Stimulated activated CD4-positive, alpha-beta T cell treated with anti-CD3 and anti-CD28 coated beads, Interleukin-1b, Interleukin-23, amount 100 ng/mL, for 24 hours (primary cell): ENCODE measurements at regions not wholly inside any gene's neighbourhood (a gene's known extent, or its start where the extent isn't known, plus 50 kb on each side); places are given as distances from the start of the nearest gene placed in this dataset.
"Not testable (repeated sequence)": the region's sequence is repeated elsewhere in the genome, so short reads cannot be mapped to it uniquely, and the experiment has no call there.

Experiments
- DNase-seq, 4 experiments: peaks; one replicate each; pipeline ENCODE4 v3.0.0-alpha.2; 2020; ENCODE audit warnings: low read depth in 4 of 4, low spot score in 1 of 4

- no peak for DNase-seq
Observed at GRCh38 chr2:17363846-17364245, 154.4 kb downstream of the RAD51AP2 start.

GRCh38 chr2:17362956-17363355 is 155.3 kb downstream of the RAD51AP2 start:
- DNase-seq: no peak

- DNase-seq: no peak
Observed at GRCh38 chr2:17355608-17356329, 162.5 kb downstream of the RAD51AP2 start.

- no peak for DNase-seq
Observed at GRCh38 chr2:17353263-17353662, 165.0 kb downstream of the RAD51AP2 start.

- DNase-seq: not testable (repeated sequence)
Observed at GRCh38 chr2:17342692-17343091, 175.5 kb downstream of the RAD51AP2 start.

- no peak for DNase-seq
Observed at GRCh38 chr2:17337507-17337906, 180.7 kb downstream of the RAD51AP2 start.

GRCh38 chr2:17336458-17336857 is 181.8 kb downstream of the RAD51AP2 start:
- no peak for DNase-seq

GRCh38 chr2:17334300-17334699 is 183.9 kb downstream of the RAD51AP2 start:
- no peak for DNase-seq

- DNase-seq: no peak
Observed at GRCh38 chr2:17331636-17332035, 186.6 kb downstream of the RAD51AP2 start.

GRCh38 chr2:17328161-17328560 is 190.1 kb downstream of the RAD51AP2 start:
- no peak for DNase-seq

- no peak for DNase-seq
Observed at GRCh38 chr2:17327649-17328048, 190.6 kb downstream of the RAD51AP2 start.

GRCh38 chr2:17326717-17327116 is 191.5 kb downstream of the RAD51AP2 start:
- no peak for DNase-seq

GRCh38 chr2:17323697-17324096 is 194.5 kb downstream of the RAD51AP2 start:
- no peak for DNase-seq

GRCh38 chr2:17322461-17322860 is 195.8 kb downstream of the RAD51AP2 start:
- no peak for DNase-seq

- no peak for DNase-seq
Observed at GRCh38 chr2:17319090-17319489, 199.2 kb downstream of the RAD51AP2 start.

- no peak for DNase-seq
Observed at GRCh38 chr2:17318013-17318412, 200.2 kb downstream of the RAD51AP2 start.

GRCh38 chr2:17317439-17317976 is 200.7 kb downstream of the RAD51AP2 start:
- no peak for DNase-seq

- no peak for DNase-seq
Observed at GRCh38 chr2:17313261-17313660, 205.0 kb downstream of the RAD51AP2 start.

- no peak for DNase-seq
Observed at GRCh38 chr2:17311771-17312511, 206.3 kb downstream of the RAD51AP2 start.

- DNase-seq: no peak
Observed at GRCh38 chr2:17311106-17311619, 207.1 kb downstream of the RAD51AP2 start.

- no peak for DNase-seq
Observed at GRCh38 chr2:17309741-17310339, 208.4 kb downstream of the RAD51AP2 start.

GRCh38 chr2:17309181-17309580 is 209.1 kb downstream of the RAD51AP2 start:
- DNase-seq: no peak
